ENCODE measurements at regions not wholly inside any gene's neighbourhood (a gene's known extent, or its start where the extent isn't known, plus 50 kb on each side); places are given as distances from the start of the nearest gene placed in this dataset.

DNA sequence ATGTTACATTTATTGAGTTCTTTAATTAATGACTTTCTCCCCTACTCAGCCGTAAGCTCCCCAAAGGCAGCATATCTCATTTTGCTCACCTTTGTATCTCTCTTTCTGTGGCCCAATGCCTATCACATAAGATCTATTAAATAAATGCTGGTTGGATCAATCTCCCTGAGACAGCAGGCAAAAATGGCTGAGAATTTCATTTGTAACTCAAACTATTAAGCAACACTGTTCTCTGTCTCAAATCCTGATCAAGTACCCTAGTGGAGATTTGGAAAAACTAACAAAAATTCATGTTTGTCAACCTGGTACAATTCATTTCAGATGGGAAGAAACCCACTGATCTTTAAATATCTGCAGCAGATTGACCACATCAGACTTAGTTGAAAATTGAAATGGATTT is 127.4 kb downstream of the ZFAND4 start:
- peaks cover 5 to 7% of the 10 kb centered on the region in 2 experiments for H3K4me1 Mint-ChIP-seq
- H4K8ac ChIP-seq (replicated peaks; ENCODE audit: insufficient read length, low read depth, low read length) = no peak overlapping the region
- H2AK5ac ChIP-seq (ENCODE audit: insufficient read length, low read length) = no peak overlapping the region
- H3K23me2 ChIP-seq (ENCODE audit: insufficient read length, low read depth, low read length, poor library complexity, severe bottlenecking) = no peaks in the 10 kb centered on the region
- H3K18ac ChIP-seq (ENCODE audit: insufficient read length, low read depth, low read length) = no peak overlapping the region
- TF ChIP-seq, protein P1, sequence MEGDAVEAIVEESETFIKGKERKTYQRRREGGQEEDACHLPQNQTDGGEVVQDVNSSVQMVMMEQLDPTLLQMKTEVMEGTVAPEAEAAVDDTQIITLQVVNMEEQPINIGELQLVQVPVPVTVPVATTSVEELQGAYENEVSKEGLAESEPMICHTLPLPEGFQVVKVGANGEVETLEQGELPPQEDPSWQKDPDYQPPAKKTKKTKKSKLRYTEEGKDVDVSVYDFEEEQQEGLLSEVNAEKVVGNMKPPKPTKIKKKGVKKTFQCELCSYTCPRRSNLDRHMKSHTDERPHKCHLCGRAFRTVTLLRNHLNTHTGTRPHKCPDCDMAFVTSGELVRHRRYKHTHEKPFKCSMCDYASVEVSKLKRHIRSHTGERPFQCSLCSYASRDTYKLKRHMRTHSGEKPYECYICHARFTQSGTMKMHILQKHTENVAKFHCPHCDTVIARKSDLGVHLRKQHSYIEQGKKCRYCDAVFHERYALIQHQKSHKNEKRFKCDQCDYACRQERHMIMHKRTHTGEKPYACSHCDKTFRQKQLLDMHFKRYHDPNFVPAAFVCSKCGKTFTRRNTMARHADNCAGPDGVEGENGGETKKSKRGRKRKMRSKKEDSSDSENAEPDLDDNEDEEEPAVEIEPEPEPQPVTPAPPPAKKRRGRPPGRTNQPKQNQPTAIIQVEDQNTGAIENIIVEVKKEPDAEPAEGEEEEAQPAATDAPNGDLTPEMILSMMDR (conservative IDR thresholded peaks at IDR 0.05) = no peak
- no peaks in the 10 kb centered on the region for H3K9me3 Mint-ChIP-seq
- H2BK20ac ChIP-seq (ENCODE audit: low read depth, low read length, poor library complexity, severe bottlenecking) = no peak overlapping the region
- H3K9me3 ChIP-seq (ENCODE audit: control insufficient read depth, low read depth, low read length) = no peaks in the 10 kb centered on the region
- H3K27ac ChIP-seq (ENCODE audit: insufficient read length, low read depth, low read length) = no peak overlapping the region
- H3K56ac ChIP-seq (ENCODE audit: insufficient read length, low read depth, low read length) = no peak overlapping the region
- H3T11ph ChIP-seq (ENCODE audit: low read length) = no peak overlapping the region
- H3K4me2 ChIP-seq (ENCODE audit: insufficient read depth, insufficient read length, low read length) = no peak overlapping the region
- WGBS (ENCODE audit: extremely low coverage, insufficient read length, low lambda C conversion rate) = no CpG with 5 or more reads among the region's 1 CpG
- H3K79me2 ChIP-seq (ENCODE audit: insufficient read depth, low read length) = no peaks in the 10 kb centered on the region
- H3K23ac ChIP-seq (ENCODE audit: insufficient read length, low read depth, low read length) = no peak overlapping the region
- H4K91ac ChIP-seq (ENCODE audit: insufficient read length, low read depth, low read length) = no peak overlapping the region
- no peaks in the 10 kb centered on the region for H3K27me3 ChIP-seq (ENCODE audit: insufficient read depth, low read length)
- no peak overlapping the region for H4K5ac ChIP-seq (ENCODE audit: insufficient read length, low read depth, low read length)
- no peak overlapping the region for H2BK5ac ChIP-seq (ENCODE audit: insufficient read length, low read length)
- H3K9ac ChIP-seq (ENCODE audit: extremely low read depth, insufficient read length, low read length) = no peak overlapping the region
- no peak overlapping the region for H2BK12ac ChIP-seq (ENCODE audit: insufficient read length, low read depth, low read length)
- no peak overlapping the region for H2BK15ac ChIP-seq (ENCODE audit: low read depth, low read length)
- H3K79me1 ChIP-seq (ENCODE audit: insufficient read depth, low read depth, low read length, poor library complexity, severe bottlenecking) = no peaks in the 10 kb centered on the region
- H4K20me1 ChIP-seq (ENCODE audit: control insufficient read depth, insufficient read depth, insufficient read length) = no peaks in the 10 kb centered on the region
- no peak for DNase-seq
- no peak overlapping the region for H3K14ac ChIP-seq (ENCODE audit: insufficient read depth, low read length)
- no peak overlapping the region for H3K4ac ChIP-seq (ENCODE audit: low read depth, low read length)
- no peaks in the 10 kb centered on the region for H3K4me1 ChIP-seq (ENCODE audit: insufficient read depth, low read length)
- H3K27ac Mint-ChIP-seq = no peak overlapping the region
- no peak overlapping the region for H3K4me3 Mint-ChIP-seq
- H3K27me3 Mint-ChIP-seq (ENCODE audit: low read depth) = no peaks in the 10 kb centered on the region
- H3K36me3 Mint-ChIP-seq (ENCODE audit: insufficient read depth in 1 of 3, low read depth in 3 of 3) = peaks cover 0 to under 1% (median 0%) of the 10 kb centered on the region in 3 experiments; a peak in 1 of 7 replicates
- H2BK120ac ChIP-seq (ENCODE audit: low read depth, low read length, poor library complexity, severe bottlenecking) = no peak overlapping the region
- no peak overlapping the region for H2AFZ ChIP-seq (ENCODE audit: low read length)
